K562 (cell line): ENCODE measurements at regions not wholly inside any gene's neighbourhood (a gene's known extent, or its start where the extent isn't known, plus 50 kb on each side); places are given as distances from the start of the nearest gene placed in this dataset.

Source experiments
- ATAC-seq: fragments of 200-7000 bp; cut with Tn5 transposase; 3 replicates; pipeline ENCODE4 v1.9.1; 2020; ENCODE audit warnings: moderate library complexity
- BruUV-seq: library from RNA; stranded (reverse); fragments of 400-500 nt; replicated peaks from 2 replicates; lab custom pipeline; 2021; lab: Mats Ljungman, UMichigan
- CTCF ChIA-PET: fragments of 300-600 bp; formaldehyde crosslinking; extraction: SDS; loops from one replicate; lab custom pipeline; 2021; ENCODE audit warnings: low intra/inter-chr PET ratio; lab: Yijun Ruan, JAX
- POLR2A ChIA-PET: fragments of 300-600, 350-650 bp; sonication (Branson Sonifier 250); formaldehyde crosslinking; extraction: SDS; loops from one replicate; lab custom pipeline; 2021; ENCODE audit warnings: antibody characterized with exemption, inconsistent platforms; lab: Yijun Ruan, JAX
- DNase-seq, 4 experiments: peaks; one replicate each; pipeline versions ENCODE4 v3.0.0 to v3.0.0-alpha.2; 2011 to 2018; ENCODE audit warnings: low spot score in 3 of 4, mixed read lengths in 3 of 4; ENCODE audit errors: extremely low read depth in 1 of 4
- FAIRE-seq: peaks from 2 replicates; lab custom pipeline; 2011; peaks lifted over from hg19 to GRCh38; lab: Jason Lieb, UNC
- H2AFZ ChIP-seq: 2 replicates; pipeline ENCODE4 v1.6.0; 2011; ENCODE audit warnings: low read depth, low read length, control low read depth, inconsistent platforms
- H3K27ac ChIP-seq: fragments of 200-600 bp; 3 replicates; pipeline ENCODE4 v1.8.0; 2011; ENCODE audit warnings: low read depth, mild to moderate bottlenecking, control low read depth, inconsistent platforms, low read length, moderate library complexity, mixed read lengths; ENCODE audit errors: extremely low read depth
- H3K27me3 ChIP-seq, 2 experiments: fragments of 300-600 bp in 1 of 2; 2 replicates in 1 of 2; 3 replicates in 1 of 2; pipeline versions ENCODE4 v1.6.0 to v1.8.0; 2011; ENCODE audit warnings: inconsistent platforms in 2 of 2, low read length in 2 of 2, mild to moderate bottlenecking in 1 of 2, mixed read lengths in 1 of 2, moderate library complexity in 1 of 2; ENCODE audit not compliant: control insufficient read depth in 2 of 2, insufficient read depth in 2 of 2
- H3K36me3 ChIP-seq: fragments of 300-600 bp; 3 replicates; pipeline ENCODE4 v1.8.0; 2011; ENCODE audit warnings: mild to moderate bottlenecking, low read length, inconsistent platforms; ENCODE audit not compliant: control insufficient read depth, insufficient read depth
- H3K4me1 ChIP-seq, 2 experiments: fragments of 200-600 bp in 1 of 2; replicated peaks in 1 of 2; 2 replicates in 1 of 2; 3 replicates in 1 of 2; pipeline versions ENCODE4 v1.5.1 to v1.8.0; 2011; ENCODE audit warnings: inconsistent platforms in 2 of 2, low read length in 2 of 2, mild to moderate bottlenecking in 1 of 2, mixed read lengths in 1 of 2, moderate library complexity in 1 of 2; ENCODE audit not compliant: control insufficient read depth in 2 of 2, insufficient read depth in 2 of 2
- H3K4me2 ChIP-seq: 2 replicates; pipeline ENCODE4 v1.6.1; 2011; ENCODE audit warnings: low read length, control low read depth, inconsistent platforms, mixed read lengths; ENCODE audit not compliant: insufficient read depth
- H3K4me3 ChIP-seq: fragments of 200-600 bp; sonication (generic), shearing (Covaris generic); 2 replicates; pipeline ENCODE4 v1.5.1; 2016; ENCODE audit warnings: control low read depth, inconsistent platforms
- H3K79me2 ChIP-seq: fragments of 200-600 bp; 3 replicates; pipeline ENCODE4 v1.8.0; 2011; ENCODE audit warnings: low read length, inconsistent platforms; ENCODE audit not compliant: control insufficient read depth, insufficient read depth
- H3K9ac ChIP-seq, 2 experiments: 2 replicates each; pipeline versions ENCODE4 v1.6.0 to v1.6.1; 2011; ENCODE audit warnings: low read depth in 2 of 2, low read length in 2 of 2, control low read depth in 1 of 2, inconsistent platforms in 1 of 2, mild to moderate bottlenecking in 1 of 2, mixed read lengths in 1 of 2; ENCODE audit not compliant: insufficient read depth in 1 of 2
- H3K9me1 ChIP-seq: one replicate; pipeline ENCODE4 v1.6.0; 2011; ENCODE audit warnings: inconsistent platforms, mild to moderate bottlenecking, low read length, moderate library complexity; ENCODE audit not compliant: control insufficient read depth, insufficient read depth
- H3K9me3 ChIP-seq: replicated peaks from 2 replicates; pipeline ENCODE4 v1.5.1; 2011; ENCODE audit warnings: low read depth, low read length, inconsistent platforms; ENCODE audit not compliant: control insufficient read depth, insufficient read depth
- H4K20me1 ChIP-seq: replicated peaks from 2 replicates; pipeline ENCODE4 v1.6.1; 2011; ENCODE audit warnings: low read length, inconsistent platforms, mixed read lengths; ENCODE audit not compliant: control insufficient read depth, insufficient read depth
- CAMTA2 ChIP-seq: fragments of 250-450 bp; sonication (Bioruptor Pico); conservative IDR thresholded peaks from 2 replicates; pipeline ENCODE4 v1.5.1; 2022
- CC2D1A ChIP-seq: fragments of 450-650 bp; IDR thresholded peaks from 2 replicates; pipeline ENCODE4 v1.6.1; 2017; ENCODE audit warnings: mild to moderate bottlenecking
- FOXM1 ChIP-seq, 2 experiments: fragments of 450-650 bp in 1 of 2; sonication (generic) in 1 of 2; formaldehyde crosslinking in 1 of 2; IDR thresholded peaks; 2 replicates each; pipeline versions ENCODE4 v1.6.1 to v1.9.0; 2017 to 2022; ENCODE audit warnings: low read depth in 2 of 2, mild to moderate bottlenecking in 2 of 2, missing genetic modification reagents in 1 of 2, moderate library complexity in 1 of 2
- ILF3 ChIP-seq: fragments of 450-650 bp; IDR thresholded peaks from 2 replicates; pipeline ENCODE4 v1.6.1; 2018; ENCODE audit warnings: antibody characterized with exemption, mild to moderate bottlenecking, moderate library complexity, borderline replicate concordance
- MLX ChIP-seq, 2 experiments: fragments of 450-650 bp in 1 of 2; sonication (generic) in 1 of 2; formaldehyde crosslinking; conservative IDR thresholded peaks; 2 replicates each; pipeline versions ENCODE4 v1.4.0 to v1.8.1; 2020 to 2022; ENCODE audit warnings: mild to moderate bottlenecking in 1 of 2, missing genetic modification reagents in 1 of 2
- NFE2L1 ChIP-seq: fragments of 450-650 bp; IDR thresholded peaks from 2 replicates; pipeline ENCODE4 v1.6.1; 2016; ENCODE audit warnings: missing genetic modification characterization, low read depth, mild to moderate bottlenecking, missing compliant biosample characterization, moderate library complexity, borderline replicate concordance
- PCBP2 ChIP-seq: fragments of 200-400 bp; formaldehyde crosslinking; IDR thresholded peaks from 2 replicates; pipeline ENCODE4 v1.6.1; 2018; ENCODE audit warnings: low read length, low read depth, mild to moderate bottlenecking, moderate library complexity; ENCODE audit not compliant: poor library complexity, severe bottlenecking
- SETDB1 ChIP-seq: IDR thresholded peaks from one replicate; pipeline ENCODE4 v1.6.1; 2012; ENCODE audit warnings: low read length, control low read depth, inconsistent platforms
- SMARCE1 ChIP-seq: fragments of 450-650 bp; IDR thresholded peaks from 2 replicates; pipeline ENCODE4 v1.7.1; 2016; ENCODE audit warnings: mild to moderate bottlenecking
- SRSF1 ChIP-seq: fragments of 200-400 bp; formaldehyde crosslinking; IDR thresholded peaks from 2 replicates; pipeline ENCODE4 v1.6.1; 2017; ENCODE audit warnings: mild to moderate bottlenecking, low read depth, low read length, moderate library complexity
- USF1 ChIP-seq: sonication (generic); formaldehyde crosslinking; IDR thresholded peaks from 2 replicates; pipeline ENCODE4 v1.9.0; 2022; ENCODE audit warnings: mild to moderate bottlenecking, missing genetic modification reagents
- ZBTB12 ChIP-seq: fragments of 250-450 bp; sonication (Bioruptor Pico); IDR thresholded peaks from 2 replicates; pipeline ENCODE4 v1.4.0; 2020
- ZNF133 ChIP-seq: fragments of 250-450 bp; sonication (Bioruptor Pico); IDR thresholded peaks from 2 replicates; pipeline ENCODE4 v1.4.0; 2020; ENCODE audit warnings: mild to moderate bottlenecking
- ZNF224 ChIP-seq: sonication (generic); formaldehyde crosslinking; IDR thresholded peaks from 2 replicates; pipeline ENCODE4 v1.8.0; 2022; ENCODE audit warnings: mild to moderate bottlenecking, missing genetic modification reagents
- ZNF232 ChIP-seq: sonication (generic); formaldehyde crosslinking; IDR thresholded peaks from 2 replicates; pipeline ENCODE4 v1.8.0; 2022; ENCODE audit warnings: mild to moderate bottlenecking, missing genetic modification reagents
- ZNF277 ChIP-seq: fragments of 250-450 bp; sonication (Bioruptor Pico); IDR thresholded peaks from 2 replicates; pipeline ENCODE4 v1.8.0; 2022; ENCODE audit warnings: inconsistent platforms, mild to moderate bottlenecking, moderate library complexity, borderline replicate concordance
- ZNF444 ChIP-seq: fragments of 250-450 bp; sonication (Bioruptor Pico); IDR thresholded peaks from 2 replicates; pipeline ENCODE4 v1.4.0; 2020; ENCODE audit warnings: mild to moderate bottlenecking, moderate library complexity
- ZNF707 ChIP-seq: fragments of 250-450 bp; sonication (Bioruptor Pico); conservative IDR thresholded peaks from 2 replicates; pipeline ENCODE4 v1.8.0; 2022; ENCODE audit warnings: inconsistent platforms, mild to moderate bottlenecking, moderate library complexity
- WGBS: fragments of 100-300 bp; shearing (Covaris generic); methylation state at CpG from one replicate; pipeline ENCODE4 v1.1.6; 2016; ENCODE audit warnings: low coverage, mixed read lengths; ENCODE audit not compliant: insufficient coverage; ENCODE audit errors: missing lambda C conversion rate; 5-methylcytosine and 5-hydroxymethylcytosine counted together
- in situ Hi-C: fragments of 300-500 bp; cut with MboI; formaldehyde crosslinking; loops from 4 replicates; pipeline ENCODE4 v1.15.0; 2018; ENCODE audit warnings: inconsistent platforms, mixed read lengths
- intact Hi-C: fragments of 100-400 bp; cut with micrococcal nuclease; formaldehyde crosslinking; loops from 2 replicates; pipeline ENCODE4 v1.14.2; 2022

- no peak for TF ChIP-seq USF1 (CRISPR knock-in tag)
- no peak for TF ChIP-seq ZNF277
- no peak for TF ChIP-seq SRSF1
- TF ChIP-seq MLX (CRISPR knock-in tag; conservative IDR thresholded peaks at IDR 0.05) = no peak
- TF ChIP-seq ZNF224 (CRISPR knock-in tag) = no peak
- no peak for TF ChIP-seq ZNF707
Observed at GRCh38 chr7:52799817-52800216, 235.6 kb upstream of the POM121L12 start (continued).

GRCh38 chr7:52797801-52798200 is 237.6 kb upstream of the POM121L12 start:
- Histone ChIP-seq H3K27me3 (no peaks in the 10 kb centered on the region), H3K4me1 (no peaks in the 10 kb centered on the region), H3K9me1 (no peaks in the 10 kb centered on the region), H3K27ac (no peak overlapping the region), H4K20me1 (no peaks in the 10 kb centered on the region), H3K9me3 (no peaks in the 10 kb centered on the region), H3K4me3 (no peak overlapping the region), H3K4me2 (no peak overlapping the region), H2AFZ (no peak overlapping the region), H3K79me2 (no peaks in the 10 kb centered on the region), H3K36me3 (no peaks in the 10 kb centered on the region), H3K9ac (no peak overlapping the region)
- ChIA-PET POLR2A (no interaction called here), CTCF (no interaction called here)
- BruUV-seq = no TSS peak
- in situ Hi-C loops = no loop called here
- ATAC-seq = no peak
- FAIRE-seq = no peak
- no peak for DNase-seq
- intact Hi-C loops = no loop called here
- 0% methylated on average over 4 of the region's 4 CpGs for WGBS
- TF ChIP-seq SETDB1 (no peak), CAMTA2 (CRISPR knock-in tag) (no peak), NFE2L1 (no peak), ZBTB12 (no peak), SMARCE1 (no peak), ZNF277 (no peak), ILF3 (no peak), CC2D1A (no peak), ZNF232 (CRISPR knock-in tag) (no peak), ZNF444 (CRISPR knock-in tag) (no peak), PCBP2 (no peak), FOXM1 (IDR thresholded peaks at IDR 0.05; ENCODE audit: low read depth) (no peak), FOXM1 (CRISPR knock-in tag; IDR thresholded peaks at IDR 0.05; ENCODE audit: low read depth) (no peak), ZNF133 (no peak)
